ENCODE measurements at regions not wholly inside any gene's neighbourhood (a gene's known extent, or its start where the extent isn't known, plus 50 kb on each side); places are given as distances from the start of the nearest gene placed in this dataset.
"Not testable (repeated sequence)": the region's sequence is repeated elsewhere in the genome, so short reads cannot be mapped to it uniquely, and the experiment has no call there.

GRCh38 chr10:8173243-8173865, 118.9 kb downstream of the GATA3 start:
- DNase-seq (ENCODE audit: low read depth, low spot score), result no peak

- no peak for DNase-seq (ENCODE audit: low read depth, low spot score)
Measured at GRCh38 chr10:8173866-8174243, 119.4 kb downstream of the GATA3 start.

GRCh38 chr10:8174762-8175161, 120.3 kb downstream of the GATA3 start:
- no peak for DNase-seq (ENCODE audit: low read depth, low spot score)

- DNase-seq (ENCODE audit: low read depth, low spot score), result not testable (repeated sequence)
Measured at GRCh38 chr10:8177526-8177925, 123.0 kb downstream of the GATA3 start.

- DNase-seq (ENCODE audit: low read depth, low spot score), result not testable (repeated sequence)
Measured at GRCh38 chr10:8179773-8180172, 125.3 kb downstream of the GATA3 start.

GRCh38 chr10:8180360-8181109, 126.0 kb downstream of the GATA3 start:
- no peak for DNase-seq (ENCODE audit: low read depth, low spot score)

GRCh38 chr10:8181496-8182157, 127.1 kb downstream of the GATA3 start:
- no peak for DNase-seq (ENCODE audit: low read depth, low spot score)

- DNase-seq (ENCODE audit: low read depth, low spot score), result no peak
Measured at GRCh38 chr10:8182806-8183205, 128.3 kb downstream of the GATA3 start.

- no peak for DNase-seq (ENCODE audit: low read depth, low spot score)
Measured at GRCh38 chr10:8183241-8183704, 128.8 kb downstream of the GATA3 start.

- no peak for DNase-seq (ENCODE audit: low read depth, low spot score)
Measured at GRCh38 chr10:8187171-8187666, 132.7 kb downstream of the GATA3 start.

GRCh38 chr10:8189458-8189857, 135.0 kb downstream of the GATA3 start:
- DNase-seq (ENCODE audit: low read depth, low spot score), result no peak

GRCh38 chr10:8192301-8192700, 137.8 kb downstream of the GATA3 start:
- no peak for DNase-seq (ENCODE audit: low read depth, low spot score)

GRCh38 chr10:8193546-8193945, 139.1 kb downstream of the GATA3 start:
- no peak for DNase-seq (ENCODE audit: low read depth, low spot score)

- DNase-seq (ENCODE audit: low read depth, low spot score), result no peak
Measured at GRCh38 chr10:8194050-8194449, 139.6 kb downstream of the GATA3 start.

GRCh38 chr10:8206882-8207281, 152.4 kb downstream of the GATA3 start:
- no peak for DNase-seq (ENCODE audit: low read depth, low spot score)

- DNase-seq (ENCODE audit: low read depth, low spot score), result no peak
Measured at GRCh38 chr10:8211631-8212030, 157.1 kb downstream of the GATA3 start.

GRCh38 chr10:8213735-8214134, 159.2 kb downstream of the GATA3 start:
- DNase-seq (ENCODE audit: low read depth, low spot score), result no peak

GRCh38 chr10:8214587-8214986, 160.1 kb downstream of the GATA3 start:
- no peak for DNase-seq (ENCODE audit: low read depth, low spot score)

GRCh38 chr10:8216893-8217292, 162.4 kb downstream of the GATA3 start:
- DNase-seq (ENCODE audit: low read depth, low spot score), result no peak

- DNase-seq (ENCODE audit: low read depth, low spot score), result no peak
Measured at GRCh38 chr10:8221451-8221850, 167.0 kb downstream of the GATA3 start.

- DNase-seq (ENCODE audit: low read depth, low spot score), result no peak
Measured at GRCh38 chr10:8224591-8224990, 170.1 kb downstream of the GATA3 start.

- no peak for DNase-seq (ENCODE audit: low read depth, low spot score)
Measured at GRCh38 chr10:8225187-8225586, 170.7 kb downstream of the GATA3 start.

- no peak for DNase-seq (ENCODE audit: low read depth, low spot score)
Measured at GRCh38 chr10:8227246-8227645, 172.8 kb downstream of the GATA3 start.
